Mesendoderm (in vitro differentiated cells): ENCODE measurements at regions not wholly inside any gene's neighbourhood (a gene's known extent, or its start where the extent isn't known, plus 50 kb on each side); places are given as distances from the start of the nearest gene placed in this dataset.
A peak's percentile ranks its signal among the peaks of the same experiment; 100 is the strongest.

Experiments
- DNase-seq: peaks from one replicate; pipeline ENCODE4 v3.0.0; 2013
- H2AK5ac ChIP-seq: 2 replicates; pipeline ENCODE4 v1.6.1; 2013; ENCODE audit warnings: low read length, inconsistent platforms
- H2BK120ac ChIP-seq: 2 replicates; pipeline ENCODE4 v1.6.1; 2013; ENCODE audit warnings: low read depth, mild to moderate bottlenecking, low read length, moderate library complexity, mixed read lengths
- H2BK15ac ChIP-seq: replicated peaks from 2 replicates; pipeline ENCODE4 v1.6.1; 2013; ENCODE audit warnings: low read depth, mild to moderate bottlenecking, moderate library complexity
- H2BK5ac ChIP-seq: 2 replicates; pipeline ENCODE4 v1.6.1; 2013; ENCODE audit warnings: low read length, inconsistent platforms
- H3K18ac ChIP-seq: 2 replicates; pipeline ENCODE4 v1.6.1; 2013; ENCODE audit warnings: mild to moderate bottlenecking, low read length, mixed read lengths
- H3K23ac ChIP-seq: one replicate; pipeline ENCODE4 v1.6.1; 2013; ENCODE audit warnings: low read length
- H3K27ac ChIP-seq: 2 replicates; pipeline ENCODE4 v1.5.1; 2013; ENCODE audit warnings: low read depth, mild to moderate bottlenecking, inconsistent platforms, low read length, moderate library complexity
- H3K27me3 ChIP-seq: 2 replicates; pipeline ENCODE4 v1.6.1; 2013; ENCODE audit warnings: low read length, control low read depth, mild to moderate bottlenecking, inconsistent platforms; ENCODE audit not compliant: insufficient read depth, poor library complexity
- H3K36me3 ChIP-seq: 2 replicates; pipeline ENCODE4 v1.6.1; 2013; ENCODE audit warnings: low read length, inconsistent platforms; ENCODE audit not compliant: control insufficient read depth, insufficient read depth
- H3K4ac ChIP-seq: one replicate; pipeline ENCODE4 v1.6.1; 2013; ENCODE audit warnings: low read depth, mild to moderate bottlenecking, low read length, moderate library complexity
- H3K4me1 ChIP-seq: 2 replicates; pipeline ENCODE4 v1.6.1; 2013; ENCODE audit warnings: low read depth, low read length, inconsistent platforms; ENCODE audit not compliant: control insufficient read depth
- H3K4me2 ChIP-seq: 2 replicates; pipeline ENCODE4 v1.6.1; 2013; ENCODE audit warnings: low read length
- H3K4me3 ChIP-seq: 2 replicates; pipeline ENCODE4 v1.5.1; 2013; ENCODE audit warnings: mild to moderate bottlenecking, low read length
- H3K56ac ChIP-seq: one replicate; pipeline ENCODE4 v1.6.1; 2013; ENCODE audit warnings: low read length
- H3K79me1 ChIP-seq: 2 replicates; pipeline ENCODE4 v1.6.1; 2013; ENCODE audit warnings: low read length, inconsistent platforms
- H3K79me2 ChIP-seq: 2 replicates; pipeline ENCODE4 v1.6.1; 2013; ENCODE audit warnings: mild to moderate bottlenecking, low read length; ENCODE audit not compliant: control insufficient read depth, insufficient read depth
- H3K9ac ChIP-seq: 2 replicates; pipeline ENCODE4 v1.6.1; 2013; ENCODE audit warnings: low read length, inconsistent platforms
- H4K5ac ChIP-seq: one replicate; pipeline ENCODE4 v1.6.1; 2013; ENCODE audit warnings: low read length
- H4K8ac ChIP-seq: one replicate; pipeline ENCODE4 v1.6.1; 2013; ENCODE audit warnings: low read depth, mild to moderate bottlenecking, control low read depth, low read length, moderate library complexity
- WGBS: extraction: QIAGEN DNeasy Blood & Tissue Kit; methylation state at CpG from one replicate; pipeline ENCODE4 v1.1.7; 2013; ENCODE audit warnings: low lambda C conversion rate, missing lambda C conversion rate; ENCODE audit not compliant: insufficient coverage; ENCODE audit errors: extremely low coverage; 5-methylcytosine and 5-hydroxymethylcytosine counted together

DNA sequence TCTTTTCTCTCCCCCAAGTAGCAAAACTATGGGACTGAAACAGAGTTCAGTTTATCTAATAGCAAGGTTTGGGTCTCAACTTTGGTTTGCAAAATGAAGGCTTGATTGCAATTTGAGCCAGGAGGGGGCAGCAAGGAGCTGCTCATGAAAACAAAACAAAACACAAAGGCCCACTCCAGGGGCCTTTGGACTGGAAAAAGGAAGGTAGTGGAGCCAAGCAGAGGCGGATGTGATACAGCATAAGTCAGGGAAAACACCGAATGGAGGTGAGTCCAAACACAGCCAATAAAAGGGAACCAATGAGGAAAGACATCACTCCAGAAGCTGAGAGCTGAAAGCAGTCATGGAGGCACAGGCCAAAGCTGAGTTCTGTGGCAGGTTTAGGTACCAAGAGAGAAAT is 799.7 kb upstream of the ACVR2A start:
- peak; percentile 72 for DNase-seq
- H3K27ac ChIP-seq = no peak overlapping the region

DNA sequence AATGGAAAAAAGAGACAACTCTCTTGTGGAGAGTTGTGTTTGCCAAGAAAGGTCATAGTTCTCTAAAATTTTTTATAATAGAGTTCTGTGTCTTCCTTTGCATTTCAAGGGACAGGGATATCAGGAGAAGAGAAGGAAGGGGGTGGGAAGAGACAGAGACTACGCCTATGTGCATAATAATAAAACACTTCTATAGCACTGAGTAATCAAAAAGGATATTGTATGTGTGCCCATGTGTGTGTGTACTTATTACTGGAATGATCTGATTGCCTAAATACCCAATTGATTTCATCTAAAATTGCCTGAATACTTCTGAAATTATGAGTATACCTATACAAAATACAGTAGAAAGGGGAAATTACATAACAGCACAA is 803.7 kb upstream of the ACVR2A start:
- Histone ChIP-seq H3K56ac (no peak overlapping the region), H3K79me2 (no peaks in the 10 kb centered on the region), H4K8ac (no peak overlapping the region), H2BK15ac (no peak overlapping the region), H3K4me2 (no peak overlapping the region), H3K4me1 (peaks cover 2% of the 10 kb centered on the region), H3K9ac (no peak overlapping the region), H4K5ac (no peak overlapping the region), H3K4me3 (no peak overlapping the region), H2AK5ac (no peak overlapping the region), H3K18ac (no peak overlapping the region), H3K36me3 (no peaks in the 10 kb centered on the region), H3K27me3 (no peaks in the 10 kb centered on the region), H2BK120ac (no peak overlapping the region), H3K79me1 (no peaks in the 10 kb centered on the region), H3K27ac (no peak overlapping the region), H2BK5ac (no peak overlapping the region), H3K23ac (no peak overlapping the region), H3K4ac (no peak overlapping the region)
- no CpG with 5 or more reads among the region's 1 CpG for WGBS
- DNase-seq = no peak

More for the DNA sequence above, 799.7 kb upstream of the ACVR2A start:
- no peak overlapping the region for H3K23ac ChIP-seq
- no peaks in the 10 kb centered on the region for H3K36me3 ChIP-seq
- peak overlapping the region; percentile 79 for H3K56ac ChIP-seq
- no peak overlapping the region for H2BK120ac ChIP-seq
- H3K4me1 ChIP-seq = peaks cover 2% of the 10 kb centered on the region
- no CpG with 5 or more reads among the region's 2 CpGs for WGBS
- no peaks in the 10 kb centered on the region for H3K27me3 ChIP-seq
- no peak overlapping the region for H4K8ac ChIP-seq
- no peak overlapping the region for H3K18ac ChIP-seq
- no peaks in the 10 kb centered on the region for H3K79me1 ChIP-seq
- no peak overlapping the region for H3K4me3 ChIP-seq
- H2AK5ac ChIP-seq = no peak overlapping the region
- peak overlapping the region; percentile 35 for H4K5ac ChIP-seq
- H3K9ac ChIP-seq = no peak overlapping the region
- no peak overlapping the region for H3K4ac ChIP-seq
- H2BK15ac ChIP-seq = peak overlapping the region; percentile 23
- peak overlapping the region; percentile 31 for H2BK5ac ChIP-seq
- no peaks in the 10 kb centered on the region for H3K79me2 ChIP-seq
- no peak overlapping the region for H3K4me2 ChIP-seq

DNA sequence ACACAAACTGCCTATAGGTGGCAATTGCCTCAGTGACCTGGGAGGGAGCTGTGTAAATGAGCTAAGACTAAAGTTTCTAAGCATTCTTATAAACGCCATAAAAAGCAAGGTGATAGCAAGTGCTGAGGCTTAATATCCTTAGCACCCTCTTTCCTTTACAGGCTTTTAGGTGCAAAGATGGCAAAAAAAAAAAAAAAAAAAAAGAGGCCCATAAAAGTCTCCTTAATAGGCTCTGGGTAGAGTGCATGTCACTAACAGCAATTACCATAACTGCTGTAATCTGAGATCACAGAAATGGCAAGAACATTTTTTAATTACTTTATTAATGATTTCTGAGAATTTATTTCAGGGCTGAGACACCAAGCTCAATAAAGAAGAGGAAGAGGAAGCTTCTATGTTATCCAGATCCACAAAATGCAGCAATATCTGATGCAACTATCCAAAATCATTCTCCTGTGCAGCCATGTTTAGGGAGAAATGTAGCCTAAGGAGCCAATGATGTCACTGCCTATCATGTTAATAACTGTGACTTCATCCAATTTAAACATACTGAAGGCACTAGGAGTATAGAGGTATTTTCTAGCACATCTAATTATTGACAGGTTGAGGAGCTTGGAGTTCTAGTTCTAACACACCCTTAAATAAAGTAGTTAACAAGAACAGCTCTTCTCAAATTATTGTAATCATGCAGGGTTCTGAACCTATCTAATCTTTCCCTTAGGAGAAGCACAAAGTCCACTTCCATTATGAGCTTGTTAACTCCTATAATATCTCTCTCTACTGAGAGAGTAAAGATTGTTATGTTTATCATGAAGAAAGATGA is 804.3 kb upstream of the ACVR2A start:
- no peak overlapping the region for H2BK5ac ChIP-seq
- H3K56ac ChIP-seq = no peak overlapping the region
- H3K9ac ChIP-seq = no peak overlapping the region
- H4K8ac ChIP-seq = no peak overlapping the region
- H3K79me2 ChIP-seq = no peaks in the 10 kb centered on the region
- no peak overlapping the region for H3K23ac ChIP-seq
- no peak overlapping the region for H3K18ac ChIP-seq
- no peaks in the 10 kb centered on the region for H3K36me3 ChIP-seq
- no peak overlapping the region for H3K4ac ChIP-seq
- H3K27me3 ChIP-seq = no peaks in the 10 kb centered on the region
- no peak overlapping the region for H3K4me2 ChIP-seq
- H2BK15ac ChIP-seq = no peak overlapping the region
- H3K4me3 ChIP-seq = no peak overlapping the region
- no peaks in the 10 kb centered on the region for H3K79me1 ChIP-seq
- no CpG with 5 or more reads among the region's 1 CpG for WGBS
- no peak for DNase-seq
- H4K5ac ChIP-seq = no peak overlapping the region
- H3K27ac ChIP-seq = no peak overlapping the region
- peaks cover 2% of the 10 kb centered on the region for H3K4me1 ChIP-seq
- no peak overlapping the region for H2BK120ac ChIP-seq
- no peak overlapping the region for H2AK5ac ChIP-seq

DNA sequence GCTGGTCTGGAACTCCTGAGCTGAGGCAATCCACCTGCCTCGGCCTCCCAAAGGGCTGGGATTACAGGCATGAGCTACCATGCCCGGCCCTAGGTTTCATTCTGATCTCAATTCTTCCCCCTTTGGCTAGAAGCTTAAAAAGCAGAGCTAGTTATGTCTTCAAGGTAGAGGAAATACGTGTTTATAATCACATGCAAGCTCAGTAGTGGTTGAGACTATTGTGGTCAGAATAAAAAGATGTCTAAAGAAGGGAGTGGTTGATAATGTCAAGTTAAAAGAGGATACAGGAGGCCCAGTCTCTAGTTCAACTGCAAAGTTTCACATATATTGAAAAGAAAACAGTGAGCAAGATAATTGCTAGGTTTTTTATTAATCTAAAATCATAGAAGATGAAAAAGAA is 807.8 kb upstream of the ACVR2A start:
- Histone ChIP-seq H3K23ac (no peak overlapping the region), H3K4me2 (no peak overlapping the region), H2BK15ac (no peak overlapping the region), H3K4me3 (no peak overlapping the region), H3K79me2 (no peaks in the 10 kb centered on the region), H3K18ac (no peak overlapping the region), H3K27ac (no peak overlapping the region), H2AK5ac (no peak overlapping the region), H3K56ac (no peak overlapping the region), H4K8ac (no peak overlapping the region), H2BK5ac (no peak overlapping the region), H2BK120ac (no peak overlapping the region), H3K27me3 (no peaks in the 10 kb centered on the region), H3K79me1 (no peaks in the 10 kb centered on the region), H3K9ac (no peak overlapping the region), H3K4me1 (no peaks in the 10 kb centered on the region), H3K36me3 (no peaks in the 10 kb centered on the region), H3K4ac (no peak overlapping the region), H4K5ac (no peak overlapping the region)
- WGBS = no CpG with 5 or more reads among the region's 3 CpGs
- DNase-seq = no peak

DNA sequence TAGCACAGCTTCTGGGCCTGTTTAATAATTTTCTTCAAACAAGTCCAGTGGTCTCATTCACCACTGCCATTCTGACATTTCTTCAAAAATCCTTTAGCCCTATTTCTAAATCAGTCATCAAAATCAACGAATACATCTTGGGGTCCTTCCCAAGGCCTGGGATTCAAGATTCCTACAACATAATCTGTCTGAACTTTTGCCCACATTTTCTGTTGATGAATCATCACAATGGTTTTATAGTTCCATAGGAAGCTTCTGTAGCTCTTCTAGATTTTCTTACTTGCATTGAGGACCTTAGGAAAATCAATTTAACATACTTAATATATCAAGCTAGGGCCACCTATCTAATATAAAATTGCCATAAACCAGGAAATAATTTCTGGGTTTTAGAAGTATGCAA is 811.8 kb upstream of the ACVR2A start:
- no CpG with 5 or more reads among the region's 1 CpG for WGBS
- Histone ChIP-seq H3K79me1 (no peaks in the 10 kb centered on the region), H3K36me3 (no peaks in the 10 kb centered on the region), H2BK5ac (no peak overlapping the region), H3K4me1 (no peaks in the 10 kb centered on the region), H2BK15ac (no peak overlapping the region), H3K27ac (no peak overlapping the region), H3K56ac (no peak overlapping the region), H3K18ac (no peak overlapping the region), H3K23ac (no peak overlapping the region), H3K27me3 (no peaks in the 10 kb centered on the region), H3K9ac (no peak overlapping the region), H2AK5ac (no peak overlapping the region), H3K4ac (no peak overlapping the region), H3K4me2 (no peak overlapping the region), H3K4me3 (no peak overlapping the region), H4K8ac (no peak overlapping the region), H2BK120ac (no peak overlapping the region), H4K5ac (no peak overlapping the region), H3K79me2 (no peaks in the 10 kb centered on the region)
- DNase-seq = no peak

DNA sequence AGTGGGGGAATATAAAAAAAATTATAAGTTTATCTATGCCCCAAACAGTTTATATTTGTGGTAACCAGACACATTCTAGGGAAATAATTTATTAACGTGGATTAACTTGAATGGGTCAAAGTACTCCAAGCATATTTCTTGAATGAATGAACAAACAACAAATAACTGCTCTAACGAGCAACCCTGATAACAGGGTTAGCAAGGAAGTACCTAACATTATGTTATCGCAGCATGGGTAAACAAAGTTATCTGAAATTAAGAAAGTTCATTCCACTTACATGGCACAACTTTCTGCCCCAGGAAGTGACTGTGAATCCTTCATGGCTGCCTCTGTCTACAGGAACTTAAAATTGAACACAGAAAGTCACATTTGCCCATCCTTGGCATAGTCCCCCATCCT is 812.9 kb upstream of the ACVR2A start:
- no peak overlapping the region for H3K27ac ChIP-seq
- no peak overlapping the region for H3K4me3 ChIP-seq
- H2BK5ac ChIP-seq = no peak overlapping the region
- H2BK120ac ChIP-seq = no peak overlapping the region
- H3K56ac ChIP-seq = no peak overlapping the region
- no peaks in the 10 kb centered on the region for H3K4me1 ChIP-seq
- H2BK15ac ChIP-seq = no peak overlapping the region
- no peak overlapping the region for H3K4ac ChIP-seq
- H2AK5ac ChIP-seq = no peak overlapping the region
- no peak for DNase-seq
- H3K79me2 ChIP-seq = no peaks in the 10 kb centered on the region
- H3K79me1 ChIP-seq = no peaks in the 10 kb centered on the region
- no peak overlapping the region for H3K9ac ChIP-seq
- H4K5ac ChIP-seq = no peak overlapping the region
- H3K18ac ChIP-seq = no peak overlapping the region
- H3K27me3 ChIP-seq = no peaks in the 10 kb centered on the region
- no peak overlapping the region for H3K23ac ChIP-seq
- no CpG with 5 or more reads among the region's 3 CpGs for WGBS
- no peaks in the 10 kb centered on the region for H3K36me3 ChIP-seq
- H3K4me2 ChIP-seq = no peak overlapping the region
- no peak overlapping the region for H4K8ac ChIP-seq
